Naive thymus-derived CD8-positive, alpha-beta T cell (primary cell): ENCODE measurements at regions not wholly inside any gene's neighbourhood (a gene's known extent, or its start where the extent isn't known, plus 50 kb on each side); places are given as distances from the start of the nearest gene placed in this dataset.

Experiments used
- ATAC-seq, 2 donors: fragments of 150-1000 bp; cut with Tn5 transposase in 1 of 2; sonication (Bioruptor Pico), chemical (Tn5 transposase) in 1 of 2; 1 replicate in 1 of 2; 2 replicates in 1 of 2; pipeline ENCODE4 v1.10.0; 2021; ENCODE audit warnings: mild to moderate bottlenecking in 2 of 2, moderate library complexity in 2 of 2
- POLR2A ChIA-PET: fragments of 350-600 bp; sonication (Branson Sonifier 250); formaldehyde crosslinking; loops from one replicate; lab custom pipeline; 2021; ENCODE audit warnings: antibody characterized with exemption; lab: Charles Lee
- DNase-seq, 10 donors: peaks; one replicate each; pipeline versions ENCODE4 v3.0.0 to v3.0.0-alpha.2; 2020 to 2022
- H3K27ac Mint-ChIP-seq, 10 donors: one replicate each; pipeline ENCODE4 v1.8.0; 2020 to 2022; ENCODE audit warnings: mild to moderate bottlenecking in 10 of 10, mixed read lengths in 10 of 10, moderate library complexity in 4 of 10, inconsistent platforms in 1 of 10
- H3K27me3 Mint-ChIP-seq, 5 donors: one replicate each; pipeline ENCODE4 v1.8.0; 2021 to 2022; ENCODE audit warnings: mixed read lengths in 5 of 5
- H3K36me3 Mint-ChIP-seq, 3 donors: one replicate each; pipeline ENCODE4 v1.8.0; 2020 to 2022; ENCODE audit warnings: mixed read lengths in 3 of 3, mild to moderate bottlenecking in 2 of 3, inconsistent platforms in 1 of 3
- H3K4me1 Mint-ChIP-seq, 4 donors: one replicate each; pipeline ENCODE4 v1.8.0; 2021 to 2022; ENCODE audit warnings: mixed read lengths in 4 of 4
- H3K4me3 Mint-ChIP-seq, 10 donors: one replicate each; pipeline ENCODE4 v1.8.0; 2020 to 2022; ENCODE audit warnings: mild to moderate bottlenecking in 10 of 10, mixed read lengths in 10 of 10, moderate library complexity in 6 of 10, inconsistent platforms in 1 of 10
- H3K9me3 Mint-ChIP-seq, 9 donors: one replicate each; pipeline ENCODE4 v1.8.0; 2020 to 2022; ENCODE audit warnings: mixed read lengths in 9 of 9, mild to moderate bottlenecking in 3 of 9, inconsistent platforms in 1 of 9, moderate library complexity in 1 of 9

DNA sequence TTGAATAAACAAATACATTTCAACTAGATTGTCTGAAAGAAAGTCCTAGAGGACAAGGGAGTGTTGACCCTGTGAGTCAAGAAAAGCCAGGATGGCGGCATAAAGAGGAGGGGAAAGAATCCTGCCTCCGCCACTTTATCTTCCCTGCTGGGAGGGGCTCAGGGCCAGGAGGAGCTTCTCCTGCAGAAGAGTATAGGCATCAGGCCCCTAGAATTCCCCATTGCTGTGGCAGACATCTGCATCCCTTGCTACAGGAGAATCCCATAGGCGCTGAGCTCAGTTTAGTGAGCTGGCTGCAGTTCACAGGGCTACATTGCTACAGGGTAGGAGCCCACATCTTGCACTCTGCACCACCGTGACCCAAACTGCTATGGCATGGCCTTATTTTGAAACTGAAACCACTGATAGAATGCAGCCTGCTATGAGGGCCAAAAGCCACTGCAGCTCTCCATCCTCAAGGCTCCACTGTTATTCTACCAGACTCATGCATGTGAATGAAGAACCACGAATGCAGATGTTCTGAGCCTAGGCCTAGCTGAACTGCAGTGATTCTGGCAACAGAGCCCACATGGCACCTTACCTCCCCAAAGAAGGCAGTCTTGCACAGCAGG lies 941.4 kb upstream of the CTNND2 start:
- ATAC-seq: no peak
- Mint-ChIP-seq H3K27me3 (no peaks in the 10 kb centered on the region), H3K4me1 (no peaks in the 10 kb centered on the region), H3K36me3 (no peaks in the 10 kb centered on the region), H3K4me3 (peak overlapping the region in 1 of 10 donors; percentile 14), H3K27ac (no peak overlapping the region), H3K9me3 (peaks cover 2 to 23% (median 7%) of the 10 kb centered on the region in 9 donors)
- POLR2A ChIA-PET: no interaction called here
- no peak for DNase-seq

DNA sequence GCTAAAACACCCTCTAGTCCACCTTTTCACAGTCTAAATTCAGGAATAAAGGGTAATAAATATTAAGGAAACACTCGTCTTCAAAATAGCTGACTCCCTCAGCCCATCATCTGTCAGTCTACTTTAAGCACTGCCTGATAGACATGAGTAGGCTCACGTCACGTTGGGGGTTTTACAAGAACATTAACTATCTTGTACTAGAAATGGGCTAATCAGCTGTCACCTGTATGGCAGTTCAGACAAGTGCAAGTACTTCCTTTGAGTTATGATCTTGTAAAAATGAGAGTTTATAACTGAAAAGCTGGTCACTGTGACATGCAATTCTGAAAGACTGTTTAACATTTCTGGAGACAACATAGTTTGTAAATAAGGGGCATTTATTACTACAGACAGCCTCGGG lies 936.7 kb upstream of the CTNND2 start:
- Mint-ChIP-seq H3K27ac (no peak overlapping the region), H3K9me3 (peaks cover 0 to 16% (median 7%) of the 10 kb centered on the region in 9 donors), H3K36me3 (no peaks in the 10 kb centered on the region), H3K27me3 (no peaks in the 10 kb centered on the region), H3K4me1 (no peaks in the 10 kb centered on the region), H3K4me3 (no peak overlapping the region)
- POLR2A ChIA-PET: no interaction called here
- DNase-seq: no peak
- ATAC-seq: no peak

DNA sequence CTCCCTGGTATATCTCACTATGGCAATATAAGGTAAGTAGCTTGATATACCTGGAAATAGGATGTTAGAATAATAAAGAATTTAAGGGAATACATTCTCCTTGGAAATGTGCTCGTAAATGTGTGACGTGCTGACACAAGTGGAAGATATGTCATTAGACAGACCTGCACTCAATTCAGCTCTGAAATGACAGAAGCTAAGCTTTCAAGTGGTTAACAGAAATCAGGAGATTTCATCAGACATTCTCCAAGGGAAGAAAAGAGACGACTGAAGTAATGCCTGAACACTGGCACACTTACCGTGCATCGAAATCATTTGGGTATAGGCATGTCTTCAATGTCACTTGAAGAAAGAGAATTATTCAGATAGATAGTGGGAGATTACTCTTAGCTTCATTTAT lies 933.3 kb upstream of the CTNND2 start:
- H3K27me3 Mint-ChIP-seq: no peaks in the 10 kb centered on the region
- ATAC-seq (no peak), DNase-seq (no peak)
- no peak overlapping the region for H3K4me3 Mint-ChIP-seq
- H3K36me3 Mint-ChIP-seq: no peaks in the 10 kb centered on the region
- POLR2A ChIA-PET: no interaction called here
- no peaks in the 10 kb centered on the region for H3K4me1 Mint-ChIP-seq
- peaks cover 0 to 21% (median 7%) of the 10 kb centered on the region in 9 donors for H3K9me3 Mint-ChIP-seq
- no peak overlapping the region for H3K27ac Mint-ChIP-seq

- ATAC-seq (no peak), DNase-seq (no peak)
- Mint-ChIP-seq H3K27ac (no peak overlapping the region), H3K9me3 (peaks cover 20 to 50% (median 44%) of the 10 kb centered on the region in 9 donors), H3K36me3 (peaks cover 0 to 6% (median 3%) of the 10 kb centered on the region in 3 donors), H3K27me3 (no peaks in the 10 kb centered on the region), H3K4me3 (no peak overlapping the region), H3K4me1 (no peaks in the 10 kb centered on the region)
- POLR2A ChIA-PET: no interaction called here
Measured at GRCh38 chr5:12825163-12825562, 920.9 kb upstream of the CTNND2 start.

- H3K27ac Mint-ChIP-seq: no peak overlapping the region
- H3K9me3 Mint-ChIP-seq: peaks cover 0 to 11% (median 6%) of the 10 kb centered on the region in 9 donors
- H3K4me1 Mint-ChIP-seq: peaks cover 0 to 2% (median 0%) of the 10 kb centered on the region in 4 donors
- DNase-seq: no peak
- ATAC-seq: no peak
- POLR2A ChIA-PET: no interaction called here
- H3K36me3 Mint-ChIP-seq: no peaks in the 10 kb centered on the region
- no peak overlapping the region for H3K4me3 Mint-ChIP-seq
- no peaks in the 10 kb centered on the region for H3K27me3 Mint-ChIP-seq
Measured at GRCh38 chr5:12805165-12805698, 901.0 kb upstream of the CTNND2 start.

GRCh38 chr5:12799165-12799564 lies 894.9 kb upstream of the CTNND2 start:
- H3K27ac Mint-ChIP-seq: no peak overlapping the region
- POLR2A ChIA-PET: no interaction called here
- H3K27me3 Mint-ChIP-seq: no peaks in the 10 kb centered on the region
- peaks cover 0 to 1% (median 0%) of the 10 kb centered on the region in 3 donors for H3K36me3 Mint-ChIP-seq
- DNase-seq: no peak
- no peak overlapping the region for H3K4me3 Mint-ChIP-seq
- H3K4me1 Mint-ChIP-seq: peaks cover 0 to under 1% (median 0%) of the 10 kb centered on the region in 4 donors
- peaks cover 3 to 20% (median 14%) of the 10 kb centered on the region in 9 donors for H3K9me3 Mint-ChIP-seq
- no peak for ATAC-seq

GRCh38 chr5:12795333-12795663 lies 891.1 kb upstream of the CTNND2 start:
- DNase-seq: no peak
- Mint-ChIP-seq H3K4me1 (peaks cover 0 to 3% (median 0%) of the 10 kb centered on the region in 4 donors), H3K27ac (no peak overlapping the region), H3K36me3 (peaks cover 0 to 5% (median 0%) of the 10 kb centered on the region in 3 donors), H3K27me3 (no peaks in the 10 kb centered on the region), H3K9me3 (peaks cover 5 to 22% (median 12%) of the 10 kb centered on the region in 9 donors), H3K4me3 (no peak overlapping the region)
- POLR2A ChIA-PET: no interaction called here
- ATAC-seq: no peak

DNA sequence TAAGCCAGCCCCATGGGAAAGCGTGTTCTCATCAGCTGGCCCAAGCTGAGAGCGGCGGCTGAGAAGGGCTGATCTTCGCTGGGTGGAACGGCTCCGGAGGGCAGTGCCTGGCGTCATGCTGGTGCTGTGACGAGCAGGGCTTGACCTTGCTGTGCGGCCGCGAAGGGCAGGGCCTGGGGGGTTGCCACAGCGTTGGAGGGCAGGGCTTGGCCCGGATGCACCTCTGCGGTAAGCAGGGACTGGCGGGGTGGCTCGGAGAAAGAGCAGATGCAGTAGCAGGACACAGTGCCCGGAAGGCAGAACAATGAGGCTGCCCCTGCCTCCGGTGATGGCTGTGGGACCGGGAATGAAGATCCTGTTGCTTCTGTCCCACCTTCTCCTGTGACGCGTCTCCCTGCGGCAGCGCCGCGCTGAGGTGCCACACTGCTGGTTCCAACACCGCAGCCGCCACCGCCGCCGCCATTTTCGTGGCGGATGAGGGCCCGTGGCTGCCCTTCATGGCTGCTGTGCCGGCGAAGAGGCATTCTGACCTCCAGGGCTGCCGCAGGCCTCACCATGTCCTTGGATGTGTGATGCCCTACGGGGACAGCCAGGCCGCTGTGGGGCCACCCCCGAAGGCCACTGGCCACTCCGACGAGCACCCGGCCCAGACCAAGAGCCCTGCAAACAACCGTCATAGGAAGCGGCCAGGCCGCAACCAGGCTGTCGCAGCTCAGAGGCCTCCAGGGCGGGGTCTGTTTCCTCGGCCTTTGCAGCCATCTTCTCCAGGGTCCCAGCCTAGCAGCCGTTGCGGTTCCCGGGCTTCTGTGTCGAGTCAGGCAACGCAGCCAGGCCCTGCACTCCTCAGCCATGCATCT lies 890.5 kb upstream of the CTNND2 start:
- Mint-ChIP-seq H3K4me3 (no peak overlapping the region), H3K36me3 (peaks cover 0 to 5% (median 0%) of the 10 kb centered on the region in 3 donors), H3K4me1 (peaks cover 0 to 3% (median 0%) of the 10 kb centered on the region in 4 donors), H3K27ac (no peak overlapping the region), H3K9me3 (peaks cover 5 to 22% (median 18%) of the 10 kb centered on the region in 9 donors), H3K27me3 (no peaks in the 10 kb centered on the region)
- DNase-seq: peak in 1 of 10 donors; percentile 42
- no peak for ATAC-seq
- POLR2A ChIA-PET: no interaction called here

DNA sequence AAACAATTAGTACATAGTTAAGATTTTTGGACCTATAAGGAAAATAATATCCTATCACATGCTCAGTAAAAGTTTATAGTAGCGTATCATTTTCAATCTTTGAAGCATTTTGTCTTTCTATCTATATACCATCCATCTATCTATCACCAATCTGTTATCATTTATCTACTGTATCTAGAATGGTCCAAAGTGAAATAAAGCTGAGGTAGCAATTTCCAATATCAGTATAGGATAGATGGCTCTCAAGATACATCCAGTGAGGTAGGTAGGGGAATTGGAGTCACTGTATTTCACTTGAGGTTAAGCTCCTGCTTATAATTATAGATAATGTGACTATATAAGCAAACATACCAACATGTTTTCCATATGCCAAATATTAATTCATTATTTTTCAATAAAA lies 889.1 kb upstream of the CTNND2 start:
- POLR2A ChIA-PET: no interaction called here
- peaks cover 0 to 3% (median 0%) of the 10 kb centered on the region in 4 donors for H3K4me1 Mint-ChIP-seq
- no peak overlapping the region for H3K27ac Mint-ChIP-seq
- H3K36me3 Mint-ChIP-seq: peaks cover 0 to 5% (median 0%) of the 10 kb centered on the region in 3 donors
- H3K27me3 Mint-ChIP-seq: no peaks in the 10 kb centered on the region
- ATAC-seq: no peak
- DNase-seq: no peak
- no peak overlapping the region for H3K4me3 Mint-ChIP-seq
- H3K9me3 Mint-ChIP-seq: peaks cover 0 to 26% (median 19%) of the 10 kb centered on the region in 9 donors

DNA sequence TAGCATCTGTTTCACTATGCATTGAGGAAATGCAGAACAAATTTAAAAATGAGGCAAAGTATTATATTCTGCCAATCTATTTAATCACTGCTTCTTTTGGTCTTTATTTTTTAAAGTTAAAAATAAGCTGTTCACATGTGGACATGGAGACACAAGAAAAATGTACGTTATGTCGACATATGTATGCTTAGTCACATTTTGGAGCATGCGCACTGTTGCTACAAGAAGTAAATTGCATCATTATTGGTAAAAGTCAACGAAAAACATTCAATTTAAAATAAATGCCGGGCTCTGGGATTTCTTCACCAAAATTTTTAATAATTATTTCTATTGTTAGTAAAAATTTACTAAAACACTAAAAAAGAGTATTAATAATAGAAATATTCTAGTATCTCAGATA lies 876.3 kb upstream of the CTNND2 start:
- no peak for ATAC-seq
- Mint-ChIP-seq H3K27me3 (no peaks in the 10 kb centered on the region), H3K9me3 (peaks cover 2 to 14% (median 6%) of the 10 kb centered on the region in 9 donors), H3K36me3 (no peaks in the 10 kb centered on the region), H3K4me3 (no peak overlapping the region), H3K27ac (no peak overlapping the region), H3K4me1 (no peaks in the 10 kb centered on the region)
- POLR2A ChIA-PET: no interaction called here
- no peak for DNase-seq

GRCh38 chr5:12777342-12777741 lies 873.1 kb upstream of the CTNND2 start:
- H3K4me1 Mint-ChIP-seq: no peaks in the 10 kb centered on the region
- no peak overlapping the region for H3K4me3 Mint-ChIP-seq
- ATAC-seq (no peak), DNase-seq (no peak)
- no peak overlapping the region for H3K27ac Mint-ChIP-seq
- POLR2A ChIA-PET: no interaction called here
- no peaks in the 10 kb centered on the region for H3K36me3 Mint-ChIP-seq
- peaks cover 3 to 33% (median 5%) of the 10 kb centered on the region in 9 donors for H3K9me3 Mint-ChIP-seq
- H3K27me3 Mint-ChIP-seq: no peaks in the 10 kb centered on the region

DNA sequence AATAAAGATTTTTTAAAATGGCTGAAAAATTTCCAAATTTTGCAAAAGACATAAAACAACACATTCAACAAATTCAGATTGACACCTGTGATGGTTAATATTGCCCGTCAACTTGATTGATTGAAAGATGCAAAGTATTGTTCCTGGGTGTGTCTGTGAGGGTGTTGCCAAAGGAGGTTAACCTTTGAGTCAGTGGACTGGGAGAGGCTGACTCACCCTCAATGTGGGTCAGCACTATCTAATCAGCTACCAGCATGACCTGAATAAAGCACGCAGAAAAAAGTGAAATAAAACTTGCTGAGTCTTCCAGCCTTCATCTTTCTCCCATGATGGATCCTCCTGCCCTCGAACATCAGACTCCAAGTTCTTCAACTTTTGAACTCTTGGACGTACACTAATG lies 868.0 kb upstream of the CTNND2 start:
- DNase-seq (no peak), ATAC-seq (no peak)
- no peaks in the 10 kb centered on the region for H3K4me1 Mint-ChIP-seq
- POLR2A ChIA-PET: no interaction called here
- H3K4me3 Mint-ChIP-seq: no peak overlapping the region
- H3K9me3 Mint-ChIP-seq: peaks cover 0 to 33% (median 7%) of the 10 kb centered on the region in 9 donors
- no peaks in the 10 kb centered on the region for H3K27me3 Mint-ChIP-seq
- no peak overlapping the region for H3K27ac Mint-ChIP-seq
- no peaks in the 10 kb centered on the region for H3K36me3 Mint-ChIP-seq

- H3K27ac Mint-ChIP-seq: no peak overlapping the region
- H3K4me1 Mint-ChIP-seq: no peaks in the 10 kb centered on the region
- peaks cover 0 to 21% (median 6%) of the 10 kb centered on the region in 9 donors for H3K9me3 Mint-ChIP-seq
- H3K27me3 Mint-ChIP-seq: no peaks in the 10 kb centered on the region
- no peaks in the 10 kb centered on the region for H3K36me3 Mint-ChIP-seq
- POLR2A ChIA-PET: no interaction called here
- H3K4me3 Mint-ChIP-seq: no peak overlapping the region
- DNase-seq: no peak
- no peak for ATAC-seq
Measured at GRCh38 chr5:12759377-12759776, 855.1 kb upstream of the CTNND2 start.
